SKM-1 (cell line): ENCODE measurements at regions not wholly inside any gene's neighbourhood (a gene's known extent, or its start where the extent isn't known, plus 50 kb on each side); places are given as distances from the start of the nearest gene placed in this dataset.

Experiments used
- DNase-seq: peaks from one replicate; lab custom pipeline; 2025; ENCODE audit not compliant: unreplicated experiment; lab: John Stamatoyannopoulos, UW

GRCh38 chr18:8962855-8963635, 139.5 kb upstream of the NDUFV2 start:
- no peak for DNase-seq

GRCh38 chr18:8963876-8964275, 138.6 kb upstream of the NDUFV2 start:
- no peak for DNase-seq

- DNase-seq = no peak
These were observed 137.1 kb upstream of the NDUFV2 start for GRCh38 chr18:8965398-8965797.

- no peak for DNase-seq
These were observed 135.7 kb upstream of the NDUFV2 start for GRCh38 chr18:8966821-8967220.

GRCh38 chr18:8967573-8967972, 134.9 kb upstream of the NDUFV2 start:
- DNase-seq = no peak

- no peak for DNase-seq
These were observed 132.7 kb upstream of the NDUFV2 start for GRCh38 chr18:8969639-8970390.

GRCh38 chr18:8970843-8971242, 131.7 kb upstream of the NDUFV2 start:
- no peak for DNase-seq

GRCh38 chr18:8972116-8972515, 130.4 kb upstream of the NDUFV2 start:
- DNase-seq = no peak

- DNase-seq = no peak
These were observed 128.2 kb upstream of the NDUFV2 start for GRCh38 chr18:8974279-8974678.

GRCh38 chr18:8974696-8975095, 127.8 kb upstream of the NDUFV2 start:
- no peak for DNase-seq

- DNase-seq = no peak
These were observed 126.9 kb upstream of the NDUFV2 start for GRCh38 chr18:8975624-8976023.

- no peak for DNase-seq
These were observed 125.9 kb upstream of the NDUFV2 start for GRCh38 chr18:8976606-8977005.

GRCh38 chr18:8977166-8977565, 125.3 kb upstream of the NDUFV2 start:
- DNase-seq = no peak

- DNase-seq = no peak
These were observed 124.8 kb upstream of the NDUFV2 start for GRCh38 chr18:8977701-8978100.

- no peak for DNase-seq
These were observed 124.1 kb upstream of the NDUFV2 start for GRCh38 chr18:8978394-8978793.

GRCh38 chr18:8979258-8979988, 123.1 kb upstream of the NDUFV2 start:
- no peak for DNase-seq

GRCh38 chr18:8980496-8980895, 122.0 kb upstream of the NDUFV2 start:
- DNase-seq = no peak

- no peak for DNase-seq
These were observed 121.6 kb upstream of the NDUFV2 start for GRCh38 chr18:8980918-8981317.

- no peak for DNase-seq
These were observed 119.9 kb upstream of the NDUFV2 start for GRCh38 chr18:8982416-8983183.

- no peak for DNase-seq
These were observed 119.3 kb upstream of the NDUFV2 start for GRCh38 chr18:8983195-8983594.

- no peak for DNase-seq
These were observed 118.3 kb upstream of the NDUFV2 start for GRCh38 chr18:8984131-8984721.
